K562 (cell line): ENCODE measurements at regions not wholly inside any gene's neighbourhood (a gene's known extent, or its start where the extent isn't known, plus 50 kb on each side); places are given as distances from the start of the nearest gene placed in this dataset.

Experiments used
- ATF6 ChIP-seq: sonication (generic); formaldehyde crosslinking; IDR thresholded peaks from 2 replicates; pipeline ENCODE4 v1.4.0; 2020; ENCODE audit warnings: mild to moderate bottlenecking, missing genetic modification reagents
- CREB3 ChIP-seq: fragments of 450-650 bp; conservative IDR thresholded peaks from 2 replicates; pipeline ENCODE4 v1.6.1; 2016; ENCODE audit warnings: missing genetic modification characterization, low read depth, mild to moderate bottlenecking, missing compliant biosample characterization, moderate library complexity
- HES1 ChIP-seq: fragments of 450-650 bp; IDR thresholded peaks from 2 replicates; pipeline ENCODE4 v1.6.1; 2016; ENCODE audit warnings: low read depth, mild to moderate bottlenecking, moderate library complexity
- MCM7 ChIP-seq, 2 experiments: fragments of 450-650 bp; IDR thresholded peaks; 2 replicates each; pipeline ENCODE4 v1.6.1; 2016 to 2018
- MECOM ChIP-seq: fragments of 250-450 bp; sonication (Bioruptor Pico); IDR thresholded peaks from 2 replicates; pipeline ENCODE4 v1.8.0; 2022; ENCODE audit warnings: inconsistent platforms
- MED1 ChIP-seq: sonication (generic); formaldehyde crosslinking; IDR thresholded peaks from 2 replicates; pipeline ENCODE4 v1.8.1; 2023; ENCODE audit warnings: missing genetic modification reagents, borderline replicate concordance
- PCBP2 ChIP-seq: fragments of 200-400 bp; formaldehyde crosslinking; IDR thresholded peaks from 2 replicates; pipeline ENCODE4 v1.6.1; 2018; ENCODE audit warnings: low read length, low read depth, mild to moderate bottlenecking, moderate library complexity; ENCODE audit not compliant: poor library complexity, severe bottlenecking
- RNF2 ChIP-seq: sonication (generic); IDR thresholded peaks from 2 replicates; pipeline ENCODE4 v1.6.1; 2016
- YBX1 ChIP-seq: fragments of 450-650 bp; IDR thresholded peaks from 2 replicates; pipeline ENCODE4 v1.7.1; 2016; ENCODE audit warnings: mild to moderate bottlenecking
- ZFPM2 ChIP-seq: fragments of 250-450 bp; sonication (Bioruptor Pico); IDR thresholded peaks from 2 replicates; pipeline ENCODE4 v1.5.1; 2022; ENCODE audit warnings: mild to moderate bottlenecking
- ZNF23 ChIP-seq: fragments of 250-450 bp; sonication (Bioruptor Pico); IDR thresholded peaks from 2 replicates; pipeline ENCODE4 v1.4.0; 2020; ENCODE audit warnings: mild to moderate bottlenecking
- ZNF384 ChIP-seq: IDR thresholded peaks from 2 replicates; pipeline ENCODE4 v1.6.1; 2012; ENCODE audit warnings: low read depth, low read length, improper control_type of control experiment
- TF ChIP-seq, protein P1 (sequence below): sonication (generic); formaldehyde crosslinking; IDR thresholded peaks from 2 replicates; pipeline ENCODE4 v1.8.0; 2022; ENCODE audit warnings: mild to moderate bottlenecking, missing genetic modification reagents, borderline replicate concordance
- TF ChIP-seq, protein P2 (sequence below): fragments of 450-650 bp; IDR thresholded peaks from 2 replicates; pipeline ENCODE4 v1.6.1; 2016; ENCODE audit warnings: missing biosample characterization, missing genetic modification characterization
- TF ChIP-seq, protein P3 (sequence below): sonication (generic); formaldehyde crosslinking; IDR thresholded peaks from 2 replicates; pipeline ENCODE4 v1.8.1; 2022; ENCODE audit warnings: missing genetic modification reagents
- TF ChIP-seq, protein P4 (sequence below), 2 experiments: fragments of 450-650 bp in 1 of 2; sonication (generic) in 1 of 2; formaldehyde crosslinking; conservative IDR thresholded peaks; 2 replicates each; pipeline versions ENCODE4 v1.4.0 to v1.8.1; 2020 to 2022; ENCODE audit warnings: mild to moderate bottlenecking in 1 of 2, missing genetic modification reagents in 1 of 2
- TF ChIP-seq, protein P5 (sequence below): fragments of 450-650 bp; formaldehyde crosslinking; IDR thresholded peaks from 2 replicates; pipeline ENCODE4 v1.4.0; 2020; ENCODE audit warnings: mild to moderate bottlenecking, moderate library complexity

DNA sequence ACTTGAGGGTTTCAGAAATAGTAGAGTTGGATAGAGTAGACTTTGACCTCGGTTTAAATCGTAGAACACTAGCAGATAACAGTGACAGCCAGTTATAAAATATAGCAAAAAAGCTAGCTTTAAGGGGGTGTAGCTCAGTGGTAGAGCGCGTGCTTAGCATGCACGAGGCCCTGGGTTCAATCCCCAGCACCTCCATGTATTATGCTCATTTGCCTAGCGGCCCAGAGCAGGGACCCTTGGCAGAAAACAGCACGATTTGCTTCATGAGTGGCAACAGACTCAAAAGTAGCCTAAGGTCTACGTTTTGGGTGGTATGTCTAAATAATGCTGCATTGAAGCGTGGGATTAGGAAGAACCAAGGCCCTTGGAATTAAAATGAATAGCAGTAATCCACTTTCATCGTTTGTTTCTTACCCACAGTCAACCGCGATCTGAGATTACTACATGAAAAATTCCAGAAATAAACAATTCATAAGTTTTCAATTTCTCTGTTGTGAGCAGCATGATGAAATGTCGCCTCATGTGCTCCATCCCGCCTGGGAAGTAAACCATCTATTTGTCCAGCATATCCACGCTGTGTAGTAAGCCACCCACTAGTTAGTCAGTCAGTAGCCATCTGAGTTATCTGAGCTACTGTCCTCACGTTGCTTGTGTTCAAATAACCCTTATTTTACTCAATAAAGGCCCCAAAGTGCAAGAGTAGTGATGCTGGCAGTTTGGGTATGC lies 184.9 kb downstream of the GPX5 start (continued):
- TF ChIP-seq, protein P1, sequence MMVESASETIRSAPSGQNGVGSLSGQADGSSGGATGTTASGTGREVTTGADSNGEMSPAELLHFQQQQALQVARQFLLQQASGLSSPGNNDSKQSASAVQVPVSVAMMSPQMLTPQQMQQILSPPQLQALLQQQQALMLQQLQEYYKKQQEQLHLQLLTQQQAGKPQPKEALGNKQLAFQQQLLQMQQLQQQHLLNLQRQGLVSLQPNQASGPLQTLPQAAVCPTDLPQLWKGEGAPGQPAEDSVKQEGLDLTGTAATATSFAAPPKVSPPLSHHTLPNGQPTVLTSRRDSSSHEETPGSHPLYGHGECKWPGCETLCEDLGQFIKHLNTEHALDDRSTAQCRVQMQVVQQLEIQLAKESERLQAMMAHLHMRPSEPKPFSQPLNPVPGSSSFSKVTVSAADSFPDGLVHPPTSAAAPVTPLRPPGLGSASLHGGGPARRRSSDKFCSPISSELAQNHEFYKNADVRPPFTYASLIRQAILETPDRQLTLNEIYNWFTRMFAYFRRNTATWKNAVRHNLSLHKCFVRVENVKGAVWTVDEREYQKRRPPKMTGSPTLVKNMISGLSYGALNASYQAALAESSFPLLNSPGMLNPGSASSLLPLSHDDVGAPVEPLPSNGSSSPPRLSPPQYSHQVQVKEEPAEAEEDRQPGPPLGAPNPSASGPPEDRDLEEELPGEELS (CRISPR knock-in tag) = 0 out of 2 replicates have a peak, but pooled peaks have one; percentile 43
- TF ChIP-seq, protein P2, sequence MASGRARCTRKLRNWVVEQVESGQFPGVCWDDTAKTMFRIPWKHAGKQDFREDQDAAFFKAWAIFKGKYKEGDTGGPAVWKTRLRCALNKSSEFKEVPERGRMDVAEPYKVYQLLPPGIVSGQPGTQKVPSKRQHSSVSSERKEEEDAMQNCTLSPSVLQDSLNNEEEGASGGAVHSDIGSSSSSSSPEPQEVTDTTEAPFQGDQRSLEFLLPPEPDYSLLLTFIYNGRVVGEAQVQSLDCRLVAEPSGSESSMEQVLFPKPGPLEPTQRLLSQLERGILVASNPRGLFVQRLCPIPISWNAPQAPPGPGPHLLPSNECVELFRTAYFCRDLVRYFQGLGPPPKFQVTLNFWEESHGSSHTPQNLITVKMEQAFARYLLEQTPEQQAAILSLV (tag) = no peak
- TF ChIP-seq YBX1 (no peak), MECOM (no peak), ZNF384 (no peak), PCBP2 (no peak), CREB3 (tag) (no peak), ZNF23 (no peak), MED1 (CRISPR knock-in tag) (no peak), HES1 (peak; percentile 36; the same call in 1 of the 2 replicates), ATF6 (CRISPR knock-in tag) (peak; percentile 68; the same call in 1 of the 2 replicates), ZFPM2 (CRISPR knock-in tag) (no peak), MCM7 (IDR thresholded peaks at IDR 0.05) (no peak), RNF2 (peak; percentile 76; the same call in 1 of the 2 replicates)
- TF ChIP-seq, protein P3, sequence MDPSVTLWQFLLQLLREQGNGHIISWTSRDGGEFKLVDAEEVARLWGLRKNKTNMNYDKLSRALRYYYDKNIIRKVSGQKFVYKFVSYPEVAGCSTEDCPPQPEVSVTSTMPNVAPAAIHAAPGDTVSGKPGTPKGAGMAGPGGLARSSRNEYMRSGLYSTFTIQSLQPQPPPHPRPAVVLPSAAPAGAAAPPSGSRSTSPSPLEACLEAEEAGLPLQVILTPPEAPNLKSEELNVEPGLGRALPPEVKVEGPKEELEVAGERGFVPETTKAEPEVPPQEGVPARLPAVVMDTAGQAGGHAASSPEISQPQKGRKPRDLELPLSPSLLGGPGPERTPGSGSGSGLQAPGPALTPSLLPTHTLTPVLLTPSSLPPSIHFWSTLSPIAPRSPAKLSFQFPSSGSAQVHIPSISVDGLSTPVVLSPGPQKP (CRISPR knock-in tag) = no peak
- TF ChIP-seq, protein P4, sequence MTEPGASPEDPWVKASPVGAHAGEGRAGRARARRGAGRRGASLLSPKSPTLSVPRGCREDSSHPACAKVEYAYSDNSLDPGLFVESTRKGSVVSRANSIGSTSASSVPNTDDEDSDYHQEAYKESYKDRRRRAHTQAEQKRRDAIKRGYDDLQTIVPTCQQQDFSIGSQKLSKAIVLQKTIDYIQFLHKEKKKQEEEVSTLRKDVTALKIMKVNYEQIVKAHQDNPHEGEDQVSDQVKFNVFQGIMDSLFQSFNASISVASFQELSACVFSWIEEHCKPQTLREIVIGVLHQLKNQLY (CRISPR knock-in tag; conservative IDR thresholded peaks at IDR 0.05) = no peak
- TF ChIP-seq, protein P5, sequence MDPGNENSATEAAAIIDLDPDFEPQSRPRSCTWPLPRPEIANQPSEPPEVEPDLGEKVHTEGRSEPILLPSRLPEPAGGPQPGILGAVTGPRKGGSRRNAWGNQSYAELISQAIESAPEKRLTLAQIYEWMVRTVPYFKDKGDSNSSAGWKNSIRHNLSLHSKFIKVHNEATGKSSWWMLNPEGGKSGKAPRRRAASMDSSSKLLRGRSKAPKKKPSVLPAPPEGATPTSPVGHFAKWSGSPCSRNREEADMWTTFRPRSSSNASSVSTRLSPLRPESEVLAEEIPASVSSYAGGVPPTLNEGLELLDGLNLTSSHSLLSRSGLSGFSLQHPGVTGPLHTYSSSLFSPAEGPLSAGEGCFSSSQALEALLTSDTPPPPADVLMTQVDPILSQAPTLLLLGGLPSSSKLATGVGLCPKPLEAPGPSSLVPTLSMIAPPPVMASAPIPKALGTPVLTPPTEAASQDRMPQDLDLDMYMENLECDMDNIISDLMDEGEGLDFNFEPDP (CRISPR knock-in tag) = 0 out of 2 replicates have a peak, but pooled peaks have one; percentile 11
